Brain microvascular endothelial cell (primary cell): ENCODE measurements at regions not wholly inside any gene's neighbourhood (a gene's known extent, or its start where the extent isn't known, plus 50 kb on each side); places are given as distances from the start of the nearest gene placed in this dataset.
"Not testable (repeated sequence)": the region's sequence is repeated elsewhere in the genome, so short reads cannot be mapped to it uniquely, and the experiment has no call there.

ENCODE experiments used
- DNase-seq: peaks from one replicate; pipeline ENCODE4 v3.0.0-alpha.2; 2020
- H3K27ac ChIP-seq: fragments of 250-450 bp; sonication (Bioruptor Pico); 2 replicates; pipeline ENCODE4 v1.5.1; 2020; ENCODE audit warnings: mild to moderate bottlenecking, moderate library complexity
- H3K27me3 ChIP-seq: fragments of 250-450 bp; sonication (Bioruptor Pico); replicated peaks from 2 replicates; pipeline ENCODE4 v1.5.1; 2020; ENCODE audit warnings: mild to moderate bottlenecking
- H3K36me3 ChIP-seq: fragments of 250-450 bp; sonication (Bioruptor Pico); replicated peaks from 2 replicates; pipeline ENCODE4 v1.5.1; 2020; ENCODE audit warnings: mild to moderate bottlenecking
- H3K4me3 ChIP-seq: 2 replicates; pipeline ENCODE4 v1.5.1; 2011; ENCODE audit warnings: low read depth, mild to moderate bottlenecking, control low read depth, low read length, moderate library complexity
- CTCF ChIP-seq: IDR thresholded peaks from 2 replicates; pipeline ENCODE4 v1.5.1; 2011; ENCODE audit warnings: low read depth, mild to moderate bottlenecking, moderate library complexity, low read length, control low read depth, inconsistent platforms; ENCODE audit errors: missing control alignments
- in situ Hi-C: cut with HindIII; loops from 2 replicates; pipeline ENCODE4 v1.10.0; 2017; ENCODE audit warnings: low sequenced_read_pairs, low pct_ligation_motif_present

- H3K4me3 ChIP-seq, result no peak overlapping the region
- H3K27ac ChIP-seq, result no peak overlapping the region
- TF ChIP-seq CTCF, result no peak
- in situ Hi-C loops, result no loop called here
- H3K27me3 ChIP-seq, result no peaks in the 10 kb centered on the region
- H3K36me3 ChIP-seq, result no peaks in the 10 kb centered on the region
- DNase-seq, result no peak
These were observed 785.0 kb downstream of the NR4A2 start for GRCh38 chr2:155547571-155547970.

- H3K27me3 ChIP-seq, result no peaks in the 10 kb centered on the region
- no peak for TF ChIP-seq CTCF
- no peak overlapping the region for H3K27ac ChIP-seq
- no peak overlapping the region for H3K4me3 ChIP-seq
- no peaks in the 10 kb centered on the region for H3K36me3 ChIP-seq
- in situ Hi-C loops, result no loop called here
- DNase-seq, result no peak
These were observed 785.6 kb downstream of the NR4A2 start for GRCh38 chr2:155546721-155547555.

- H3K27me3 ChIP-seq, in situ Hi-C loops, H3K4me3 ChIP-seq, H3K27ac ChIP-seq, DNase-seq, H3K36me3 ChIP-seq: not testable (repeated sequence)
These were observed 793.5 kb downstream of the NR4A2 start for GRCh38 chr2:155539028-155539427.

- in situ Hi-C loops, result no loop called here
- TF ChIP-seq CTCF, result no peak
- H3K36me3 ChIP-seq, result no peaks in the 10 kb centered on the region
- DNase-seq, result no peak
- no peak overlapping the region for H3K4me3 ChIP-seq
- H3K27ac ChIP-seq, result no peak overlapping the region
- no peaks in the 10 kb centered on the region for H3K27me3 ChIP-seq
These were observed 804.5 kb downstream of the NR4A2 start for GRCh38 chr2:155528034-155528433.

- H3K27me3 ChIP-seq, result no peaks in the 10 kb centered on the region
- no peak overlapping the region for H3K27ac ChIP-seq
- TF ChIP-seq CTCF, result no peak
- no peak for DNase-seq
- no peak overlapping the region for H3K4me3 ChIP-seq
- in situ Hi-C loops, result no loop called here
- no peaks in the 10 kb centered on the region for H3K36me3 ChIP-seq
These were observed 807.3 kb downstream of the NR4A2 start for GRCh38 chr2:155525199-155525598.

- no peaks in the 10 kb centered on the region for H3K27me3 ChIP-seq
- no peak overlapping the region for H3K4me3 ChIP-seq
- in situ Hi-C loops, result no loop called here
- no peak for TF ChIP-seq CTCF
- DNase-seq, result no peak
- H3K36me3 ChIP-seq, result no peaks in the 10 kb centered on the region
- H3K27ac ChIP-seq, result no peak overlapping the region
These were observed 812.9 kb downstream of the NR4A2 start for GRCh38 chr2:155519529-155520130.
